Stimulated activated CD8-positive, alpha-beta memory T cell treated with anti-CD3 and anti-CD28 coated beads, Interleukin-12 subunit alpha, Interleukin-12 subunit beta, amount 100 ng/mL, for 24 hours (primary cell): ENCODE measurements at regions not wholly inside any gene's neighbourhood (a gene's known extent, or its start where the extent isn't known, plus 50 kb on each side); places are given as distances from the start of the nearest gene placed in this dataset.
"Not testable (repeated sequence)": the region's sequence is repeated elsewhere in the genome, so short reads cannot be mapped to it uniquely, and the experiment has no call there.

Experiments
- DNase-seq: peaks from one replicate; pipeline ENCODE4 v3.0.0-alpha.2; 2020; ENCODE audit errors: extremely low read depth

DNA sequence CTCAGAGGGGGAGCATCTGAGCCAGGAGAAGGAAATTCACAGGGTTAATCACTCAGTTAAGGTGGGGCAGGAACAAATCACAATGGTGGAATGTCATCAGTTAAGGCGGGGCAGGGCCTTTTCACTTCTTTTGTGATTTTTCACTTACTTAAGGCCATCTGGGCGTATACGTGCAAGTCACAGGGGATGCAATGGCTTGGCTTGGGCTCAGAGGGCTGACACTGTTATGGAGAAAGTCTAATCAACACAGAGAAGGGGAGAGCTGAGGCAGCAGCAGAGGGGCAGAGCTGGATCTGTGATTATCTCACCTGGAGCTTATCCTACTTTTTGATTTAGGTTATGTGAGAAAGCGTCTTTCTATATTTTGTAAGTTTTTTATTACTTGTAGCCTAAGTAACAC lies 350.1 kb downstream of the NSUN3 start:
- not testable (repeated sequence) for DNase-seq

GRCh38 chr3:94413336-94414108 lies 350.7 kb downstream of the NSUN3 start:
- DNase-seq = no peak

GRCh38 chr3:94414418-94414817 lies 351.6 kb downstream of the NSUN3 start:
- no peak for DNase-seq

- DNase-seq = no peak
These were observed 353.9 kb downstream of the NSUN3 start for GRCh38 chr3:94416768-94417167.

GRCh38 chr3:94417963-94418455 lies 355.1 kb downstream of the NSUN3 start:
- DNase-seq = no peak

- DNase-seq = no peak
These were observed 358.1 kb downstream of the NSUN3 start for GRCh38 chr3:94420931-94421330.

DNA sequence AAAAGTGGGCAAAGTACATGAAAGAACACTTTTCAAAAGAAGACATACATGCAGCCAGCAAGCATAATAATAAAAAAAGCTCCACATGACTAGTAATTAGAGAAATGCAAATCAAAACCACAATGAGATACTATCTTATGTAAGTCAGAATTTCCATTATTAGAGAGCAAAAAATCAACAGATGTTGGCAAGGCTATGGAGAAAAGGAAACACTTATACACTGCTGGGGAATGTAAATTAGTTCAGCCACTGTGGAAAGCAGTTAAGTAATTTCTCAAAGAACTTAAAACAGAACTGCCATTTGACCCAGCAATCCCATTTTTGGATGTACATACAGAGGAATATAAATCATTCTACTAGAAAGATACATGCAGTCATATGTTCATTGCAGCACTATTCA lies 360.7 kb downstream of the NSUN3 start:
- no peak for DNase-seq

DNA sequence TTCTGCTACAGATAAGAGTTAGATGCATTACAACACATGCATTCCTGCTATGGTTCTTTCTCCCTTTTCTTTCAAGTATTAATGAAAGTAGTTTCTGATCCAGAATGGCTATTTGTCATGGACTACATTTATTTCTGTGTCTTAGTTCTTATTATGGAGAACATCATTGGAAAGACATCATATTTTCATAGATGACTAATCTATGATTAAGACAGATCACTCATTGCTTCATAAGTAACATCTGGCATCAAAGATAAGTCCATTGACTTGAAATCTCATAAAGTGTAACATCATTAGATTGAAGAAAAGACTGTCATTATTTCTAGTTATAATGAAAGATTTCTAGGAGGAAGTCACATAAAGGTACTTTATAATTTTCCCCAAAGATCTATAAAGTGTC lies 366.7 kb downstream of the NSUN3 start:
- DNase-seq = no peak

DNA sequence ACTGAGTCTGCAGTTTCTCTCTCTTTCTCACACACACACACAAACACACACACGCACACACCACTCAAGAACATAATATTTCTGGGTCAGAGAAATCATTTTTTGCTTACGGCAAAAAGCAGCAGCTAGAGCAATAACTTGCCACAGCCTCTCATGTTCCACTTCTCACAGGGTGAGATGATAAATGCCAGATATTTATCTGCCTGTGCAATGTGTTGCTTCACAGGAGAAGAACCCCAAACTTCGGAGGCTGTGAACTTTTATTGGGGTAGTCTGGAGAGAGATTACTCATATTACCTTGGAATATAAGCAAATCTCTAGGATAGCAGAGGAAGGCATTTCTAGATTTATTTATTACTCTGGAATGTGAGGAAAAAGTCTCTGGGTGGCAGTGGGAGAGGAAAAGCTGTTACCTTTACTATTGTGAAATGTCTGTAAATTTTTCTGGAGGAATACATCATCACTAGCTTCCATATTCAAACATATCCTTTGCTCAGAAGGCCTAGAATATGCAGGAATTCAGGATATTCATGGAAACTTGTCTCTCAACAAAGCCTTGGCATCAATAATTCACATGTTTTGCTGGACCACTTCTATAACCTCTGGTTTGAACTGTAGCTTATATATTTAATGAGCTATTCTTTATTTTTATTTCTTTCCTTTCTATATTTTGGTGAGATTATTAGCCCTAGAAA lies 369.2 kb downstream of the NSUN3 start:
- no peak for DNase-seq

- DNase-seq = no peak
These were observed 370.9 kb downstream of the NSUN3 start for GRCh38 chr3:94433811-94434210.

- DNase-seq = no peak
These were observed 378.1 kb downstream of the NSUN3 start for GRCh38 chr3:94440767-94441493.

GRCh38 chr3:94441494-94441847 lies 378.6 kb downstream of the NSUN3 start:
- DNase-seq = no peak

DNA sequence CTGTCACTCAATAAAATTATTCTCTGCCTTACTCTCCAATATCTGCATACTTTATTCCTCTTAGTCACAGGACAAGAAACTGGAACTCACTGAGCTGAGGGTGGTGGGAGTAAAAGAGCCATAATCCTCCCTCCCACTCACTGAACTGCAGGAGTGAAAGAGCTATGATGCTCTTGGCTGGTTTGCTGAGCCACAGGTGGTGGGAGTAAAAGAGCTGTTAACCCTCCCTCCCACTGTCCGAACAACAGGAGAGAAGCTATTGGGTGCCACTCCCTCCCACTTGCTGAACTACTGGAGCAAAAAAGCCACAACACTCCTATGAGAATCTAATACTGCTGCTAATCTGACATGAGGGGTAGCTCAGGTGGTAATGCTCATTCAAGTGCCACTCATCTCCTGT lies 391.0 kb downstream of the NSUN3 start:
- DNase-seq = no peak

DNA sequence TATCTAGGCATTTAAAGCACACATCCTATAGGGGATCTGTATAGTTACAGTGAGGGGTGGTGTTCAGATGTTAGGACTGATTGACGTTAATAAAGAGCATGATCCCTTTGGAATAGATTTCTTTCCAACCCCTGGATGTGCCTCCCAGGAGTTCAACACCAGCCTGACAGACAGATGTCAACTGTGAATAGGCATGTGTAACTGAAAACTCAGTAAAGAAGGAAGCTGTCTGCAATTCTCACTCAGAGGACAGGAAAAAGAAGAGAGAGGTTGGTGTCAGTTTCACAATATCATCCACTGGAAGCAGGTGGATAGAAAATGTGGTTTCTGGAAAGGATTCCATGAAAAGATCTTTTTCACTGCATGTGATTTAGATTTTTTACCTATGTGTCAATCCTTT lies 396.3 kb downstream of the NSUN3 start:
- DNase-seq = no peak

DNA sequence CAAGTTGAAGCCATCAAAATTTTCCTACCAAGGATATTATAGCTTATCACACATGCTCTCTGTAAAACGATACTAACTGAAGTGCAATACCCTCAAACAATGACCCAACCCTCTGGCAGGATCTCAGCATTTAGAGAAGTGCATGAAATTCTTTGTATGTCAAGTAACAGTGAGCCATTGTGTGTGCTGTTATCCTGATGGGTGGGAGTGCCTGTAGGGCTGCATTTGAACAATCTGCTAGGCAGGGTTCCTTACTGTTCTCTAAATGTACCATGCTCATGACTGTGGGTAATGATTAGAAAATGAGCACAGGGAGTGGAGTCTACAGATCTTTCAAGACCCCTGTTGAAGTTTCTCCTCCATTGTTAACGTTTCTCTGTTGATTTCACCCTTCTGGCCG lies 398.1 kb downstream of the NSUN3 start:
- no peak for DNase-seq

- no peak for DNase-seq
These were observed 400.1 kb downstream of the NSUN3 start for GRCh38 chr3:94462931-94463330.

DNA sequence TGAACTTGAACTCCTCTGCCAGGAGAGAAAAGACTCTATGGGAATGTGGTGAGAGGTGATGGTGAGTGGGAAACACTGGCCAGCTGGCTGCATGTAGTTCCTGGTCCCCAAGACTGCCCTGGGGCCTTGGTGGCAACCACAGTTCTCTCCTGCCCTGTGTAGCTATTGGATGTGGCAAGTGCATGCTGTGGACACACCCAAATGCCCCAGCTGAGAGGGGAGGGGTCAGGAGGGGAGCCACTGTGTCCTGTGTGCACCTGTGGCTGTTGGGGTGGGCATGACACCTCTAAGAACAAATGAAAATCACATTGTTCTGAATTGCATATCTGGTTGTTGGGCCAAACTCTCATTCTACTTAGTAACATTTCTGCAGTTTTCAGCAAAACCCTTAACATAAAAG lies 409.6 kb downstream of the NSUN3 start:
- no peak for DNase-seq

- DNase-seq = no peak
These were observed 418.5 kb downstream of the NSUN3 start for GRCh38 chr3:94481226-94481898.

DNA sequence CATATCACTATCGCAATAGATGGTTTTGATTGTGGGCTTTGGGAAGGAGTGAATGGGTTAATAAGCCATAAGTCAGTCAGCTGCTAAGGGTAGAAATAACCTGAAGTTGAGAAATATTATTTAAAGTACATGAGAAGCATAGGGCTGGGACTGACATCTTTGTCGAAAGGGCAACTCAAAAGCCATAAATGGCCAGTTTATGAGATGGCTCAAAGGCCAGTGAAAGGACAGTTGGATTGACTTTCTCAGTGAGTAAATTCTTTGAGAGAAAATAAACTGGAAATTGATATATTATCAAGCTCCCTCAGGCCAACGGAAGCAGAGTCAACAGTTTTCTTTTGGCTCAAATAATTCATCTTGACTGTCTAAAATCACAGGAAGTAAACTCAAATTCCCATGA lies 419.8 kb downstream of the NSUN3 start:
- no peak for DNase-seq

GRCh38 chr3:94483403-94483802 lies 420.5 kb downstream of the NSUN3 start:
- DNase-seq = no peak

- DNase-seq = no peak
These were observed 432.1 kb downstream of the NSUN3 start for GRCh38 chr3:94494992-94495391.

- DNase-seq = no peak
These were observed 437.3 kb downstream of the NSUN3 start for GRCh38 chr3:94500146-94500545.
